ENCODE measurements at regions not wholly inside any gene's neighbourhood (a gene's known extent, or its start where the extent isn't known, plus 50 kb on each side); places are given as distances from the start of the nearest gene placed in this dataset.
A peak's percentile ranks its signal among the peaks of the same experiment; 100 is the strongest.

- no peak for DNase-seq
These were observed 674.9 kb downstream of the OLFM4 start for GRCh38 chr13:53703371-53704080.

GRCh38 chr13:53719281-53719680 lies 690.7 kb downstream of the OLFM4 start:
- DNase-seq = no peak

- no peak for DNase-seq
These were observed 704.1 kb downstream of the OLFM4 start for GRCh38 chr13:53732664-53733063.

DNA sequence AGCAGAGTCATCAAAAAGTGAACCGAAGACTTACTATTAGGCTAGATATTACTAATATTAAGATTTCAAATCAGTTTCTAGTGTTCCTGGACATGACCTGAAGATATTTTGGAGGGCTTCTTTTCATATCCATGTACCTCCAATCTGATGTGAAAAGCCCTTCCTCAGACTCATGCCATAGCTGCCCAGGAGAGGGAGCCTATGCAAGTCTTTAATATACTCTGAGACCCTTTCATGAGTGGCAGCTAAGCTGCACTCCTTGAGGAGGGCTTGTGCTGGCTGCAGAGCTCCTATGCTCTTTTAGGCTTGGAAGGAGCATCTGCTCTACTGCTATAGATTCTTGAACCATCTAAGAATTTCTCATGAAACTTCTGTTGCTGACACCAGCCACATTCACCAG lies 715.3 kb downstream of the OLFM4 start:
- DNase-seq = no peak

- DNase-seq = no peak
These were observed 719.2 kb downstream of the OLFM4 start for GRCh38 chr13:53747825-53748224.

DNA sequence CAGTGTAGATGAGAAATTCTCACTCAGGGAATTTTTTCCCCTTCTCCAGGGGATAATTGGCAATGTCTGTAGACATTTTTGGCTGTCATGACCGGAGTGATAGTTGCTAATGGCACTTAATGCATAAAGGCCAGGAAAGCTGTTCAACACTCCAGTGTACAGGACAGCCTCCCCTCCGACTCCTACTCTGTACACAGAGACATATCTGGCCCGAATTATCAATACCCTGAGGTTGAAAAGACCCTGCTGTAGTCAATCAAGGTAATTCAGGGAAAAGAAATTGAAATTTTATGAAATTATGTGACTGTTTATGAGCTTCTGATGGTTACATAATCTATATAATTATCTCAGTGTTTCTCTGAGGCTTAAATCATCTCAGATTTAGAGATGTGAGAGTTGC lies 720.7 kb downstream of the OLFM4 start:
- DNase-seq = no peak

GRCh38 chr13:53759016-53759415 lies 730.4 kb downstream of the OLFM4 start:
- no peak for DNase-seq

DNA sequence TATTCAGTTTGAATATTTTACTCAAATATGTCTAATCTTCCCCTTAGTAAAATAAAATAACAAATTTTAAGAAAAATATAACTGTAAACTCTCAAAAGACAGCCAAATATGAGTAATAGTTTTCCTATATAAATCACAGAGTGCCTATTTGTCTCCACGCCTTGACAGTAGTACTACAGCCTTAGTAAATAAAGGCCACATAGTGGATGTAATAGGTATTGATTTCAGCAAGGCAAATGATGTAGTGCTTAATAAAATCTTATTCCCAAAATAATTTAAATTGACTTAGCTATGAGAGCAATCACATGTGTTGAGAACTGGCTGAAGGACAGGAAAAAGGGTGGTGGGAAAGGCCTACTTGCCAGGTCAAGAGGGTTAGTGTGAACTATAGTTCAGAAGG lies 747.2 kb downstream of the OLFM4 start:
- DNase-seq = no peak

GRCh38 chr13:53778937-53779336 lies 750.3 kb downstream of the OLFM4 start:
- DNase-seq = no peak

GRCh38 chr13:53781941-53782340 lies 753.3 kb downstream of the OLFM4 start:
- no peak for DNase-seq

- DNase-seq = peak; percentile 44
These were observed 753.9 kb downstream of the OLFM4 start for GRCh38 chr13:53782488-53782961.

DNA sequence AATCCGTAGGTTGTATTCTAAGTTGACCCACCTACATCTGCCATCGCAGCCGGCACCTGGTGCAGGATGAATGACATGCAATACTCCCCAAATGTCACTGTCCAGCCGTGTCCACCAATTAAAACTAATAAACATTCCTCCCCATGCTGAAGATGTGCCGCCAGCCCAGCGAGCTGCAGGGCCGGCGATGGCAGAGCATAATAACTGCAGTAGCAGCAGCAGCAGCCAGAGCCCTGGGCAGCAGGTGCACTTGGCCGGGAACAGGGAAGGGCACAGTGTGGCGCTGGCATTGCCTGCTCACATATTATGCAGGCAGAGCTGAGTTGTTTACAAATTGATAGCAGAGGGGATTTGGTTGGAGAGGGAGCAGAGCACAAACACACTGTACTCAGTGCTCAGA lies 754.9 kb downstream of the OLFM4 start:
- no peak for DNase-seq

GRCh38 chr13:53788286-53788685 lies 759.7 kb downstream of the OLFM4 start:
- no peak for DNase-seq

- DNase-seq = no peak
These were observed 771.4 kb downstream of the OLFM4 start for GRCh38 chr13:53800011-53800410.

DNA sequence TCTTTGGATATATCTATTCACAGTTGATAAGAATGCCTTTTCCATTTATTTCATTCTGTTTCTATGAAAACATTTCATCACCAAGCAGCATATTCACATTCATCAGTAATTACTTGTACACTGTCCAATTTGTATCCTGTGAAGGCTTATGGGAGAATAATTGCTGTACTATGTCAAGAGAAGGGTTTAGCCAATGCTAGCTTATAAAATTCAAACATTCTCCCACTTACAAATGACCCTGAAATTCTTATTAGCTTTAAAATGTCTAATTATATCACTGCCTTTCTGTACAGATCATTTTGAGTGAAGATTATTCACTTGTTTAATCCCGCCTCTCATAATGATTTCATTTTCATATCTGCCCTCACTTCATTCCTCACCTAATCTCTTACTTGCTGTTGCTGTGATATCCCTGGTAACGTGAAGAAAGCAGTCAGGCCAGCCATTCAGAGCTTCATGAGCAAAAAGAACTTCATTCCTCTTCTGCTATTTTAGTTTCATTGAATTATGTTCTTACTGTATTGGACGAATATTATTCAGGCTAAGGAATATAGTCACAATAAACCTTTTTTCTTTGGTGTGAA lies 778.7 kb downstream of the OLFM4 start:
- DNase-seq = no peak

DNA sequence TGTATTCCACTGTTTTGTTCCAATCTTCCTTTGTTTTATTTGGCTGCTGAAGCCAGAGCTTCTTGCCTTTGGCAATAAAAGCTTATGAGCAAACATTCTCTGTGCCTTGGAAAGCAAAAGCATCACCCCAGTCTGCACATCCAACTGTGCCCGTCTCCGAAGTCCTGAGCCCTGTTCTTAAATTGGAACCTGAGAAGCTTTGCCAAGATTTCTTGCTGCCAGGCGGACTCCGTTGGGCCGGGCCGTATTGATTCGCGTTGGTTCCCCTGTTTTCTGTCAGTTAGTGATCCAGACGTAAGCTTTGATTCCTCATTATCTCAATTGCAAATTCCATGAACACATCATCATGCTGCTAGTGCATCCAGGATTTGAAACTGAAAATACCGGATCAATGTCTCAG lies 793.0 kb downstream of the OLFM4 start:
- no peak for DNase-seq

- DNase-seq = no peak
These were observed 793.5 kb downstream of the OLFM4 start for GRCh38 chr13:53822136-53822535.

- DNase-seq = no peak
These were observed 810.8 kb downstream of the OLFM4 start for GRCh38 chr13:53839461-53839860.

DNA sequence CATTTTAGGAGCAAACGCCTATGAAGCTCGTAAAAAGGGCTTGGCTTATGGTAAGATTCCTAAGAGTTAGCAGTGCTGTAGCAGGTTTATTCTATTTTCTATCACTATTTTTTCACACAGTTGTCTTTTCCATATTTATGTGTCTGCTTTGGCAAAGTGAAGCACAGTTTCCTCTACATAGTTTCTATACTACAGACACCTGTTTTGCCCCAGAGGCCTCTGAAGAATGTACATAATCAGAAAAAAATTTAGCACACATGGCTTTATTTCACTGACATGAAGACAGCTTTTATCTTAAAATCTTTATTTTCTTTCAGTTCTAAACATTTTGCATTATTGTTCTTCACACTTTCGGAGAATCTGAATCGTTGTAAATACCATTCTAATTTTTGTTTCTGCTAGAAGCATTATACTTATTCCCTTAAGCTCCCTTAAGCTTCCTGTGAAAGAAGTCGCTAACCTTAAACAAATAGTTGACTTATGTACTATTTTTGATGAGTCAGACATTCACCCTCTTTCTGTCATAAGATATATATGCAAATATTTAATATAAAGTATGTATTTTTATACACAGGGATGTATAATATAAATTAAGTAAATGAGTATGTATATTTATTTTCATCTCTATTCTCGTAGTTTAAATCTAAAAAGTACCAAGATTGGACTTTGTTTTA lies 816.0 kb downstream of the OLFM4 start:
- no peak for DNase-seq

DNA sequence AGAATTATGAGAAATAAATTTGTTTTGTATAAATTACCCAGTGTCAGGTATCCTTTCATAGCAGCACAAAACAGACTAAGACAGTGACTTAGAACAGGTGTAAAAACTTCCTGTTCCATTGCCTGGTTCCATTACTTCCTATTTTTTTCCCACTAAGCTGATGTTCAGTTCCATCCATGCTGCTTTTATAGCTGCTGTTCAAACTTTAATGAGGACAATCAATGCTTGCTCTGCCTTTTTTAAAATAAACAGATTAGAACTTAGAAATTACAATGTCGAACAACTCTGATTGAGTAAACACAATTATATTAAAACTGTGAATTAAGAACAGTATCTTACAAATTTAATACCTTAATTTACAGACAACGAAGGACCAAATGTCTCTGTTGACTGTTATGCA lies 818.9 kb downstream of the OLFM4 start:
- DNase-seq = no peak

DNA sequence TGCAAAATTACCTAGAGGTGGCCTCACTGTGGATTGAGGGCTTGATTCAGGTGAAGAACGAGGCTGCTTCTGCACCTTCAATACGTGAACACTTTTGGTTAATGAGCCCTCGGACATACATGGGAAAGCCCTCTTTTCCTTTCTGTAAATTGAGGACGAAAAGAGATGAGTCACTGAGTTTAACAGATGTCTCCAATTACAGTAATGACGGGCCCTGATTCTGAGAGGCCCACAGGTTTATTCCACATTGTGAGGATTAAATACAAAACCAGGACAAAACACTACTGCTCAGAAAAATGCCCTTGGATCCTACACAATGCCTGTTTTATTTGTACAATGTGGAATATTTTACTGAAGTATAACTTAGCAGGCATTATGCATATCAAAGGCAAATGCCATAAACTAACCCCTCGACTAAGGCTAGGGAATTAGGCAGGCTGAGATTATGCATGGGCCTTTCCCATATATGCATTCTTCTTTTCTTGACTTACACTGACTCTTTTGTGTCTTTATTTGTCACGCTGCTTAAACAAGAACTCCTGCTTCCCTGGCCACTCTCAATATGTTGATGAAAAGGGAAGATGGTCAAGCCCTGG lies 819.9 kb downstream of the OLFM4 start:
- no peak for DNase-seq

- no peak for DNase-seq
These were observed 825.7 kb downstream of the OLFM4 start for GRCh38 chr13:53854321-53854720.

DNA sequence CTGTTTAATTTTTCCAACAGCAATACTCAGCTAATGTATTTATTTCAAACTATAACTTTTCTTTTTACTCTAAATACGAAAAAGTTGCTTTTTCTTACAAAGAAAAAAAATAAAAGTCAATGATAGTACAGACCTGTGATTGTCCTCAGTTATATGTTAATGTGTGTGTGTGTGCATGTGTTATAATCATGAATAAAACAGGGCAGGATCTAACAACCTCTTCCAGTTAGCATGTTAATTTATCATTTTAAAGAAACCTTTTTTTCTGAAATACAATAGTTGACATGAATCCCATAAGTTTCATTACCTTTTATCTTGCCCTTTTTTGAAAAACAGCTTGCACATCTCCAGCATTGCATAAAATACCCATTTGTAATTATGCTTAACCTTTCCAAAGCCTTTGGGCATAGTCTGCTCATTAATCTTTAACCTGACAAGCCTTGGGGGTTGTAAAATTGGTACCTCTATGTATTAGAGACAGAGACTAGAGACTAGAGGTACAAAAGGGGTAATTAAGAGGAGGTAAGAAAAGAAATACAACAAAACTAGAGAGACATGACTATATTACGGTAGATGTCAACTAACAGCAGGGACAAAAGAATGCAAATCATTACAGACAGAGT lies 828.1 kb downstream of the OLFM4 start:
- DNase-seq = no peak
